ENCODE measurements at regions not wholly inside any gene's neighbourhood (a gene's known extent, or its start where the extent isn't known, plus 50 kb on each side); places are given as distances from the start of the nearest gene placed in this dataset.

GRCh38 chr12:3375326-3375725, 115.7 kb upstream of the PRMT8 start:
- TF ChIP-seq, protein P1, sequence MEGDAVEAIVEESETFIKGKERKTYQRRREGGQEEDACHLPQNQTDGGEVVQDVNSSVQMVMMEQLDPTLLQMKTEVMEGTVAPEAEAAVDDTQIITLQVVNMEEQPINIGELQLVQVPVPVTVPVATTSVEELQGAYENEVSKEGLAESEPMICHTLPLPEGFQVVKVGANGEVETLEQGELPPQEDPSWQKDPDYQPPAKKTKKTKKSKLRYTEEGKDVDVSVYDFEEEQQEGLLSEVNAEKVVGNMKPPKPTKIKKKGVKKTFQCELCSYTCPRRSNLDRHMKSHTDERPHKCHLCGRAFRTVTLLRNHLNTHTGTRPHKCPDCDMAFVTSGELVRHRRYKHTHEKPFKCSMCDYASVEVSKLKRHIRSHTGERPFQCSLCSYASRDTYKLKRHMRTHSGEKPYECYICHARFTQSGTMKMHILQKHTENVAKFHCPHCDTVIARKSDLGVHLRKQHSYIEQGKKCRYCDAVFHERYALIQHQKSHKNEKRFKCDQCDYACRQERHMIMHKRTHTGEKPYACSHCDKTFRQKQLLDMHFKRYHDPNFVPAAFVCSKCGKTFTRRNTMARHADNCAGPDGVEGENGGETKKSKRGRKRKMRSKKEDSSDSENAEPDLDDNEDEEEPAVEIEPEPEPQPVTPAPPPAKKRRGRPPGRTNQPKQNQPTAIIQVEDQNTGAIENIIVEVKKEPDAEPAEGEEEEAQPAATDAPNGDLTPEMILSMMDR (conservative IDR thresholded peaks at IDR 0.05; ENCODE audit: low read depth in 2 of 2) = no peak
- TF ChIP-seq EZH2 (IDR thresholded peaks at IDR 0.05; ENCODE audit: low read depth, unreplicated experiment) (no peak), POLR2AphosphoS5 (IDR thresholded peaks at IDR 0.05; ENCODE audit: low read depth) (no peak), EZH2phosphoT487 (IDR thresholded peaks at IDR 0.05; ENCODE audit: unreplicated experiment) (no peak), CREB1 (CRISPR knock-in tag; IDR thresholded peaks at IDR 0.05; ENCODE audit: low read depth) (no peak), JUNB (IDR thresholded peaks at IDR 0.05; ENCODE audit: unreplicated experiment) (no peak), NANOG (IDR thresholded peaks at IDR 0.05; ENCODE audit: borderline replicate concordance) (no peak), ZNF114 (CRISPR knock-in tag; IDR thresholded peaks at IDR 0.05) (no peak), STAT1 (IDR thresholded peaks at IDR 0.05; ENCODE audit: unreplicated experiment) (no peak), ETS1 (IDR thresholded peaks at IDR 0.05) (no peak)
- TF ChIP-seq, protein P2, sequence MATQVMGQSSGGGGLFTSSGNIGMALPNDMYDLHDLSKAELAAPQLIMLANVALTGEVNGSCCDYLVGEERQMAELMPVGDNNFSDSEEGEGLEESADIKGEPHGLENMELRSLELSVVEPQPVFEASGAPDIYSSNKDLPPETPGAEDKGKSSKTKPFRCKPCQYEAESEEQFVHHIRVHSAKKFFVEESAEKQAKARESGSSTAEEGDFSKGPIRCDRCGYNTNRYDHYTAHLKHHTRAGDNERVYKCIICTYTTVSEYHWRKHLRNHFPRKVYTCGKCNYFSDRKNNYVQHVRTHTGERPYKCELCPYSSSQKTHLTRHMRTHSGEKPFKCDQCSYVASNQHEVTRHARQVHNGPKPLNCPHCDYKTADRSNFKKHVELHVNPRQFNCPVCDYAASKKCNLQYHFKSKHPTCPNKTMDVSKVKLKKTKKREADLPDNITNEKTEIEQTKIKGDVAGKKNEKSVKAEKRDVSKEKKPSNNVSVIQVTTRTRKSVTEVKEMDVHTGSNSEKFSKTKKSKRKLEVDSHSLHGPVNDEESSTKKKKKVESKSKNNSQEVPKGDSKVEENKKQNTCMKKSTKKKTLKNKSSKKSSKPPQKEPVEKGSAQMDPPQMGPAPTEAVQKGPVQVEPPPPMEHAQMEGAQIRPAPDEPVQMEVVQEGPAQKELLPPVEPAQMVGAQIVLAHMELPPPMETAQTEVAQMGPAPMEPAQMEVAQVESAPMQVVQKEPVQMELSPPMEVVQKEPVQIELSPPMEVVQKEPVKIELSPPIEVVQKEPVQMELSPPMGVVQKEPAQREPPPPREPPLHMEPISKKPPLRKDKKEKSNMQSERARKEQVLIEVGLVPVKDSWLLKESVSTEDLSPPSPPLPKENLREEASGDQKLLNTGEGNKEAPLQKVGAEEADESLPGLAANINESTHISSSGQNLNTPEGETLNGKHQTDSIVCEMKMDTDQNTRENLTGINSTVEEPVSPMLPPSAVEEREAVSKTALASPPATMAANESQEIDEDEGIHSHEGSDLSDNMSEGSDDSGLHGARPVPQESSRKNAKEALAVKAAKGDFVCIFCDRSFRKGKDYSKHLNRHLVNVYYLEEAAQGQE (IDR thresholded peaks at IDR 0.05; ENCODE audit: unreplicated experiment) = no peak

All from GM23338 (cell line).